Esophagus muscularis mucosa (tissue), 4 donors: ENCODE measurements at regions not wholly inside any gene's neighbourhood (a gene's known extent, or its start where the extent isn't known, plus 50 kb on each side); places are given as distances from the start of the nearest gene placed in this dataset.

Source experiments
- DNase-seq: peaks from one replicate; pipeline ENCODE4 v3.0.0-alpha.2; 2017; ENCODE audit errors: extremely low spot score
- H3K27ac ChIP-seq, 4 donors: fragments of 200-600 bp; sonication (generic); replicated peaks in 1 of 4; 1 replicate in 3 of 4; 2 replicates in 1 of 4; pipeline ENCODE4 v1.5.1; 2016 to 2019; ENCODE audit warnings: mild to moderate bottlenecking in 1 of 4
- H3K27me3 ChIP-seq, 4 donors: fragments of 200-600 bp; sonication (generic); one replicate each; pipeline versions ENCODE4 v1.5.1 to v1.6.0; 2016 to 2019
- H3K36me3 ChIP-seq, 4 donors: fragments of 200-600 bp; sonication (generic); one replicate each; pipeline ENCODE4 v1.5.1; 2016 to 2019
- H3K4me1 ChIP-seq, 4 donors: fragments of 200-600 bp; sonication (generic); one replicate each; pipeline ENCODE4 v1.5.1; 2016 to 2019
- H3K4me3 ChIP-seq, 4 donors: fragments of 200-600 bp; sonication (generic); 1 replicate in 2 of 4; 2 replicates in 2 of 4; pipeline ENCODE4 v1.5.1; 2016 to 2019; ENCODE audit warnings: mild to moderate bottlenecking in 4 of 4, moderate library complexity in 1 of 4
- H3K9me3 ChIP-seq, 4 donors: fragments of 200-600 bp; sonication (generic); 1 replicate in 3 of 4; 2 replicates in 1 of 4; pipeline ENCODE4 v1.5.1; 2016 to 2019
- EP300 ChIP-seq: sonication (generic); formaldehyde crosslinking; IDR thresholded peaks from one replicate; pipeline ENCODE4 v1.6.1; 2017; ENCODE audit warnings: antibody characterized with exemption
- POLR2A ChIP-seq: fragments of 450-650 bp; IDR thresholded peaks from one replicate; pipeline ENCODE4 v1.6.1; 2017; ENCODE audit warnings: antibody characterized with exemption, moderate library complexity, mild to moderate bottlenecking, low read depth
- POLR2AphosphoS5 ChIP-seq, 2 donors: sonication (generic); formaldehyde crosslinking; IDR thresholded peaks; one replicate each; pipeline ENCODE4 v1.6.1; 2017; ENCODE audit warnings: antibody characterized with exemption in 2 of 2
- WGBS: methylation state at CpG from one replicate; pipeline ENCODE4 v1.1.5; 2018; 5-methylcytosine and 5-hydroxymethylcytosine counted together
- intact Hi-C: fragments of 100-400 bp; cut with DNase I; formaldehyde crosslinking; loops from one replicate; pipeline ENCODE4 v1.15.1; 2023
- TF ChIP-seq, protein P1 (sequence below), 3 experiments: fragments of 200-600 bp in 2 of 3; fragments of 450-650 bp in 1 of 3; sonication (generic) in 2 of 3; IDR thresholded peaks; one replicate each; pipeline ENCODE4 v1.5.1; 2017 to 2019; ENCODE audit warnings: antibody characterized with exemption in 3 of 3, mild to moderate bottlenecking in 2 of 3, moderate library complexity in 1 of 3

DNA sequence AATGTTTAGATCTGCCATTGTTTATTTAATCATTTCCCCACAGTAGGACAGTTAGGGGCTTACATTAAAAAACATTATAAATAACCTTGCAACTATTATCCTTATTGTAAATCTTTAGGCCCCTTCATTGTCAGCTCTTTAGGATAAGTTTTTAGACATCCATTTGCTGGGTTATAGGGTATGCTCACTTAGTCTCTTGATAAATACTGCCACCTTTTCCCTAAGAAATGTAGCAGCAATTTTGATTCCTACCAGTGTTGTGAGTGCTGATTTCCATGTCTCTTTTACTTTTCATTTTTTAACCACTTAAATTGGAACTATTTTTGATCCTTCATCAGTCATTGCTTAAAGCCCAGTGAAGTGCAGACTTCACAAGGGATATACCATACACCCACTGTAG lies 94.4 kb downstream of the AVPR1A start:
- Histone ChIP-seq H3K4me3 (no peak overlapping the region), H3K27ac (no peak overlapping the region), H3K36me3 (no peaks in the 10 kb centered on the region), H3K27me3 (no peaks in the 10 kb centered on the region), H3K9me3 (no peaks in the 10 kb centered on the region), H3K4me1 (no peaks in the 10 kb centered on the region)
- TF ChIP-seq POLR2A: no peak
- no peak for TF ChIP-seq POLR2AphosphoS5 (IDR thresholded peaks at IDR 0.05)
- no peak for TF ChIP-seq EP300
- TF ChIP-seq, protein P1, sequence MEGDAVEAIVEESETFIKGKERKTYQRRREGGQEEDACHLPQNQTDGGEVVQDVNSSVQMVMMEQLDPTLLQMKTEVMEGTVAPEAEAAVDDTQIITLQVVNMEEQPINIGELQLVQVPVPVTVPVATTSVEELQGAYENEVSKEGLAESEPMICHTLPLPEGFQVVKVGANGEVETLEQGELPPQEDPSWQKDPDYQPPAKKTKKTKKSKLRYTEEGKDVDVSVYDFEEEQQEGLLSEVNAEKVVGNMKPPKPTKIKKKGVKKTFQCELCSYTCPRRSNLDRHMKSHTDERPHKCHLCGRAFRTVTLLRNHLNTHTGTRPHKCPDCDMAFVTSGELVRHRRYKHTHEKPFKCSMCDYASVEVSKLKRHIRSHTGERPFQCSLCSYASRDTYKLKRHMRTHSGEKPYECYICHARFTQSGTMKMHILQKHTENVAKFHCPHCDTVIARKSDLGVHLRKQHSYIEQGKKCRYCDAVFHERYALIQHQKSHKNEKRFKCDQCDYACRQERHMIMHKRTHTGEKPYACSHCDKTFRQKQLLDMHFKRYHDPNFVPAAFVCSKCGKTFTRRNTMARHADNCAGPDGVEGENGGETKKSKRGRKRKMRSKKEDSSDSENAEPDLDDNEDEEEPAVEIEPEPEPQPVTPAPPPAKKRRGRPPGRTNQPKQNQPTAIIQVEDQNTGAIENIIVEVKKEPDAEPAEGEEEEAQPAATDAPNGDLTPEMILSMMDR (IDR thresholded peaks at IDR 0.05): no peak
- intact Hi-C loops: no loop called here
- no peak for DNase-seq

DNA sequence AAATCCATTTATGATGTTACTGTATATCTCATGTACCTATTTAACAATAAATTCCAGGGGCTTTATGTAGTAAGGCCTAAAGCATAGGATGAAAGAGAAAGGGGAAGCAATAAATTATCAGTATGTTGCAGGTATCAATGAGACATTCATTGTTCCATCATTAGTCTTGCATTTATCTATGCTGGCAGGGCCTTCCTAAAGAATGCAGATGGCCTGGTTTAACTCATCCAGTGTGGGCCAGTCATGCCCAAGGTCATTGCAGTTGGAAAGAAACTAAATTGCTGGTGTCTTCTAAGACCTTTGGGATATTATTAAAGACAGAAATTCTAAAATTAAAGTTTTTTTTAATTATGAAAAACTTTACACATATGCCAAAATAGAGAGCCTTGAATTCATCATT lies 98.3 kb downstream of the AVPR1A start:
- Histone ChIP-seq H3K27ac (no peak overlapping the region), H3K36me3 (no peaks in the 10 kb centered on the region), H3K27me3 (peaks cover 0 to 2% (median 0%) of the 10 kb centered on the region in 4 donors), H3K9me3 (no peaks in the 10 kb centered on the region), H3K4me1 (no peaks in the 10 kb centered on the region), H3K4me3 (no peak overlapping the region)
- DNase-seq: no peak
- intact Hi-C loops: no loop called here
- TF ChIP-seq EP300 (no peak), POLR2AphosphoS5 (IDR thresholded peaks at IDR 0.05) (no peak), POLR2A (no peak)
- TF ChIP-seq, protein P1 (IDR thresholded peaks at IDR 0.05): no peak

DNA sequence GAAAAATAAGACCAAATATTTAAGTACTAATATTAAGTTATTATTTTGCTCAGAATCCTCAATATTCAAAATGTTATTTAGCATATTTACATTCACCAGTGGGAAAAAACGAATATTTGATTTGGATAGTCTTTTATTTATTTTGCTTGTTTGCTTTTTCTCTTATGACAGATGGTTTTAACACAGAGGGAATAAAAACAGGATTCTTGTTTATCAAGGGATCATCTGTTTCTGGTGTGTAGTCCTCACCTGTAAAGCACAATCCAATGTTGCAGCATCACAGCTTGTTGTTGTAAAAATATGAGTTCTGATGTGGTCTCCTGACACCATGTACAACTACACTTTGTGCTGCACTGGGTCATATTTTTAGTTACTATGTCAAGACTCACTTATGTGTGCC lies 103.9 kb downstream of the AVPR1A start:
- Histone ChIP-seq H3K9me3 (no peaks in the 10 kb centered on the region), H3K4me1 (no peaks in the 10 kb centered on the region), H3K27ac (no peak overlapping the region), H3K4me3 (no peak overlapping the region), H3K36me3 (no peaks in the 10 kb centered on the region), H3K27me3 (peaks cover 0 to 3% (median 0%) of the 10 kb centered on the region in 4 donors)
- no peak for DNase-seq
- 0% methylated on average over 1 of the region's 1 CpG for WGBS
- intact Hi-C loops: no loop called here
- TF ChIP-seq EP300 (no peak), POLR2AphosphoS5 (IDR thresholded peaks at IDR 0.05) (no peak), POLR2A (no peak)
- TF ChIP-seq, protein P1 (IDR thresholded peaks at IDR 0.05): no peak

DNA sequence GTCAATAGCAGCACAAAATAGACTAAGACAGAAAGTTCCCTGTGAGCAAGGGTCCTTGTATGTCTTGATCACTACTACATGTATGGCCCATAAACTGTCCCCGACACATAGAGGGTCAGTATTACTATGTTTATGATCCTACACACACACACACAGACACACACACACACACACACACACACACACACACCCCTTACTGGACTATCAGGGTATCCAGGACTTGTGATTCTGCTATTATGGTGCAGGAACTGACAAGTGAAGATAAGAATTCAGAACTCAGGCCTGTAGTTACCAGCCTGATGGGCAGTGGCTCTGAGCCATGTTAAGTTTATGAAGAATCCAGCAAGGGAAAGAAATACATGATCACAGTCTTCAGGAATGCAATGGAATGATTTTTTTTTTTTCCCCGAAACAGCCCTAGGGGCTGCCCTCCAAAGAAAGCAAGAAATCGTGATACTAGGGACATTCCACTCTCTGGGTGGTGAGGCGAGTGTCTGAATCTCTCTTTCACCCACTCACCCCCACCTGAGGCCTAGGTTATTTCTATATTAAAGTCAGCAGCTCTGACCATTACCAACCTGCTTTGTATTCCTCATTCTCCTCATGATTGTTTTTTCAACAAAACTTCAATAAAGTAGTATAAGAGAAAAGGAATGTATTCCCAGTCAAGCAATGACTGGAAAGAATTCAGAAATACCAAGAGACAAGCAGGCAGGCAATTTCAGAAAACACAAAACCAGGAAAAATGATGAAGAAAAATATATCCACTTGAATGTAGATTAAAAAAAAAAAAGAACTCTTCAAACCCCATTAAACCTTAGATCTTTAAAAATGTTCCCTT lies 105.8 kb downstream of the AVPR1A start:
- Histone ChIP-seq H3K9me3 (no peaks in the 10 kb centered on the region), H3K36me3 (no peaks in the 10 kb centered on the region), H3K27ac (no peak overlapping the region), H3K4me1 (no peaks in the 10 kb centered on the region), H3K4me3 (no peak overlapping the region), H3K27me3 (peaks cover 0 to 3% (median 0%) of the 10 kb centered on the region in 4 donors)
- DNase-seq: no peak
- WGBS: 73% methylated on average over 4 of the region's 4 CpGs
- intact Hi-C loops: no loop called here
- TF ChIP-seq, protein P1 (IDR thresholded peaks at IDR 0.05): no peak
- no peak for TF ChIP-seq POLR2A
- no peak for TF ChIP-seq EP300
- no peak for TF ChIP-seq POLR2AphosphoS5 (IDR thresholded peaks at IDR 0.05)

DNA sequence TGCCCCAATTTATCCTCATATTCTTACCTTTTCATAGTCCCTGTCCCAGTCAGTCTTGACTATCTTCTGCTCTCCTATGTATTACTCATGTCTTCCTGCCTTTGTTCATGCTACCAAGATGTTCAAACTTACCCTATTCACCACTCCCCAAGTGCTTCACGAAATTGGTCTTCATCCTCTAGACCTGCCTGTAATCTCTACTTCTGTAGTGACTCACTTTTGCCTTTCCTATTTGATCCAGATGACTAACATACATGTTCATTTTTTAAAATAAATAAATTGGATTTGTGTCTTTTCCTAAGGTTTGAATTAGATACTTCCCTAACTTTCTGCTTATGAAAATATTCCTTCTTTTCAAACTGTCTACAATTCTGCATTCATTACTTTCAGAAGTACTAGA lies 107.7 kb upstream of the PPM1H start:
- no peak for DNase-seq
- Histone ChIP-seq H3K4me3 (no peak overlapping the region), H3K4me1 (no peaks in the 10 kb centered on the region), H3K9me3 (no peaks in the 10 kb centered on the region), H3K36me3 (no peaks in the 10 kb centered on the region), H3K27ac (no peak overlapping the region), H3K27me3 (peaks cover 0 to 1% (median 0%) of the 10 kb centered on the region in 4 donors)
- intact Hi-C loops: no loop called here
- TF ChIP-seq, protein P1 (IDR thresholded peaks at IDR 0.05): no peak
- TF ChIP-seq POLR2AphosphoS5 (IDR thresholded peaks at IDR 0.05): no peak
- TF ChIP-seq EP300: no peak
- no peak for TF ChIP-seq POLR2A
- WGBS: 70% methylated on average over 1 of the region's 1 CpG
